ENCODE measurements at regions not wholly inside any gene's neighbourhood (a gene's known extent, or its start where the extent isn't known, plus 50 kb on each side); places are given as distances from the start of the nearest gene placed in this dataset.

DNA sequence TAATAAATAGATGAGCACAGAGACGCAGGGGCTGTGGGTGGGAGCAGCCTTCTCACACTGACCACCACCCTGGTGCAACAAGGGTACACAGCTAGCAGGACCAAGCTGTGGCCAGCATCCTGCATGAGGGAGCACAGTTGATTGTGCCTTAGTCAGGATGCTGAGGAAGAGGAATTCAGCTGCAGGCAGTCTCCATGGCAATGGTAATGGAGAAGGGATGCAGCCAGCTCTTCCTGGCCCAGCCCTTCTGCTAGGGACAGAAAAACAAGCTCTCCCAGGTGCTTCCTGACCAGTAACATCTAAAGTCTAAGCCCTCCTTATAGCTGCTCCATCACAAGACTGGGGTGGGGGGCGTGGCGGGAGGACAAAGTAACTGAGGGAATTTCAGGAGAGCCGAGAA lies 363.5 kb downstream of the BUD13 start:
- H3K27ac ChIP-seq = no peak overlapping the region
- no peak overlapping the region for H3K4me3 ChIP-seq
- no peak for DNase-seq (ENCODE audit: low read depth in 1 of 2, low spot score in 2 of 2)
- H3K36me3 ChIP-seq = no peaks in the 10 kb centered on the region
- no peaks in the 10 kb centered on the region for H3K4me1 ChIP-seq (replicated peaks)
- H3K27me3 ChIP-seq (replicated peaks) = no peaks in the 10 kb centered on the region
- H3K9me3 ChIP-seq (replicated peaks) = no peaks in the 10 kb centered on the region

DNA sequence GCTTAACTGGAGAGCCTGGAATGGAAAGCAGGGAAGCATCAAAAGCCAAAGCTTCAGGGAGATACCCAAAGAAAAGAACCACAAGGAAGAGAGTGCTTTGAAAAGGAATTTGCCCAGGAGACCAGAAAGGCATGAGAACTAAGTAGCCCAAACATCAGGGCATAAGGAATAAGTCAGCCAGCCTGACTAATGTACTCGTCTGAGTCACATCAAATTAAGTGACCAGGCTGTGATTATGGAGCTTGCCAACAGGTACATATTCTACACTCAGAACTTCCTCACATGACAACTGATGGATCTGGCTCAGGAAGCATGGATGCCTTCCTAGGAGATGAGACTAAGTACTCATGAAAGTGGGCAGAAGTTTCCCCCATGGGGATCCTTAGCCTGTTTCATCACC lies 366.7 kb downstream of the BUD13 start:
- no peak overlapping the region for H3K27ac ChIP-seq
- H3K27me3 ChIP-seq (replicated peaks) = no peaks in the 10 kb centered on the region
- DNase-seq (ENCODE audit: low read depth in 1 of 2, low spot score in 2 of 2) = no peak
- H3K4me3 ChIP-seq = no peak overlapping the region
- H3K4me1 ChIP-seq (replicated peaks) = no peaks in the 10 kb centered on the region
- no peaks in the 10 kb centered on the region for H3K36me3 ChIP-seq
- H3K9me3 ChIP-seq (replicated peaks) = no peaks in the 10 kb centered on the region

DNA sequence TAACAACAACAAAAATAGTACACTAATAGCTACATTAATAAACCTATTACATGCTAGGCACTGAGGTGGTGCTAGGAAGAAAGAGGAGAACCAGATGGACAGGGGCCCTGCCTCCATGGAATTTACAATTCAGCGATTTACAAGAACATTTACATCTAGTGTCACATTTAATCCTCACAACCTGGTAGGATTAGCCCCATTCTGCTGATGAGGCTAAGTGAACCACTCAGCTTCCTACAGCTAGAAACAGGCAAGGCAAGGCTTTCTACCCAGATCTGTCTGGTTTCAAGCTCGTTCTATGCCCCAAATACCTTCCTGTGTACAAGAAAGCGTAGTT lies 368.4 kb downstream of the BUD13 start:
- H3K4me3 ChIP-seq = no peak overlapping the region
- H3K9me3 ChIP-seq (replicated peaks) = no peaks in the 10 kb centered on the region
- no peak overlapping the region for H3K27ac ChIP-seq
- no peaks in the 10 kb centered on the region for H3K4me1 ChIP-seq (replicated peaks)
- H3K36me3 ChIP-seq = no peaks in the 10 kb centered on the region
- no peak for DNase-seq (ENCODE audit: low read depth in 1 of 2, low spot score in 2 of 2)
- no peaks in the 10 kb centered on the region for H3K27me3 ChIP-seq (replicated peaks)

DNA sequence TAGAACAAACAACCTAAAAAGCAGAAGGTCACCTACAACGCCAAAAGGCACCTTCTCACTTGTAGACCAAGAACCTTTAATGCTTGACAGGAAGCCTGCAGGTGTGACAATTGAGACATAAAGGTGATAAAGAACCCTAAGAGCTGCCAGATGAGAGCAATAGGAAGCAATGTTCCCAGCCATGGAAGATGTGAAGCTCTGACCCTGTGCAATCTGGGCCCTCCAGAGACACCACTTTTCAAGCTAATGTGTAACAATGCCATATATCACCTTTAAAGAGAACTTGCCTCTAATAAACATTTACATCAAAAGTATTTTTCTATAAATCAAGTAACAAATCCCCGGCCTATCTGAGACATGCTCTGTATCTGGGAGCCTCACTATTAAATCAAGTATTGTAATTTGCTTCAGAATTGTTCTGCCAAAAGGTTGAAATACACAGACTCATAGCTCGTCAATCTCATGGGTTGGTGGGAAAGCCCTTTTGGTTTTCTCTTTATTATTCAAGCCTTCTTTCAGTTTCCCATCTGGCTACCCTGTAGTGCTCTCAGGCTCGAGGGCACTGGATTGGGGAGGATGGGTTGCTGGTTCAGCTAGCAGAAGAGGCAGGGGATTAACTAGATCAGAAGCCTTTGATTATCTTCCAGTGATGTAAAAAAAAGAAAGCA lies 368.9 kb downstream of the BUD13 start:
- Histone ChIP-seq H3K4me1 (replicated peaks) (no peaks in the 10 kb centered on the region), H3K27me3 (replicated peaks) (no peaks in the 10 kb centered on the region), H3K4me3 (no peak overlapping the region), H3K27ac (no peak overlapping the region), H3K36me3 (no peaks in the 10 kb centered on the region), H3K9me3 (replicated peaks) (no peaks in the 10 kb centered on the region)
- DNase-seq (ENCODE audit: low read depth in 1 of 2, low spot score in 2 of 2) = no peak

DNA sequence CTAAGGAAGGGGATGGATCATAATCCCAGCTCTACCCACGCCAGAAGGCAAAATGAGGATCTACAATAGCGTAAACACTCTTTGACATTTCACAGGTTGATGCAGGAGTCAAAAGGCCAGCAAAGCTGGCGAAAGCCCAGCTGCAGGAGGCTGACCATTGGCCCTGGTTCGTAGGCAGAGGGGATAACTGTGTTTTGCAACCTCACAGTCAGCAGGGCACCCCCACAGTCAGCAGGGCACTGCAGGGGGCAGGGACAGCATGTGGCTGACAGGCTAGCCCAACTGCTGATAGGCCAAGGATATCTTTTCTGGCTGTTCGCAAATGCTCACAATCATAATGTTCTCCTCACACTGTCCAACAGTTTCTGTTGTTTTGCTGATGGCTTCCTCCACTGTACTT lies 372.7 kb downstream of the BUD13 start:
- Histone ChIP-seq H3K27me3 (replicated peaks) (no peaks in the 10 kb centered on the region), H3K4me3 (no peak overlapping the region), H3K9me3 (replicated peaks) (no peaks in the 10 kb centered on the region), H3K36me3 (no peaks in the 10 kb centered on the region), H3K27ac (no peak overlapping the region), H3K4me1 (replicated peaks) (no peaks in the 10 kb centered on the region)
- no peak for DNase-seq (ENCODE audit: low read depth in 1 of 2, low spot score in 2 of 2)

DNA sequence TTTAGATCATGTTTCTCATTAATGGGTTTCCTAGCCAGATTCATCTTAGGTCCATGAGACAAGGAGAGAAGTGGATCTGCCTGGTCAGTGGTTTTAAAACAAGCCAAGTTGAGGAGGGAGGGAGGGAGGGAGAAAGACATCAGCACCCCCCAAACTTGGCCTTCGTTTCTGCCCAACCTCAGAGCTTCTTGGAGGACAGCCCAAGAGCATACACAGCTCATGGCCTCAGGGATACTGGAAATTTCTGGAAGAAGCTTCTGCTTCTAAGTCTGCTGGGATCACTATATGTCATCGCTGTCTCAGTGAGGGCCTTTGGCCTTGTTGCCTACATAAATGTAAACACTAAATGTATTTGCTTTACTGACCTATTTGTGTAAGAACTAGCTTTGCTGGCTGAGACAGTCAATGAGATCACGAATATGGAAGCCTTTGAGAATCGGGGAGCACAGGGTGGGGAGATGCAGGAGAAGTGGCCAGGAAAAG lies 375.1 kb downstream of the BUD13 start:
- no peaks in the 10 kb centered on the region for H3K4me1 ChIP-seq (replicated peaks)
- no peaks in the 10 kb centered on the region for H3K36me3 ChIP-seq
- no peak for DNase-seq (ENCODE audit: low read depth in 1 of 2, low spot score in 2 of 2)
- H3K9me3 ChIP-seq (replicated peaks) = no peaks in the 10 kb centered on the region
- no peak overlapping the region for H3K4me3 ChIP-seq
- no peak overlapping the region for H3K27ac ChIP-seq
- H3K27me3 ChIP-seq (replicated peaks) = no peaks in the 10 kb centered on the region

DNA sequence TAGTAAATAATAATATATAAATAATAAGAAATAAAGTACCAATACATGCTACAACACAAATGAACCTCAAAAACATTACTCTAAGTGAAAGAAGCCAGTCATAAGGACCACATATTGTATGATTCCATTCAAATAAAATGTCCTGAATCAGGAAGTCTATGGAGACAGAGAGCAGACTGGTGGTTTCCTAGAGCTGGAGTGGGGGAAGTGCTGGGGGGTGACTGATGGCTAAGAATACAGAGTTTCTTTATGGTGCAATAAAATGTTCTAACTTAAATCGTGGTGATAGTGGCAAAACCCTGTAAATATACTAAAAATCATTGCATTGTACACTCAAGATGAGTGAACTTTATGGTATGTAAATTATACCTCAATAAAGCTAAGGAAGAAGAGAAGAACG lies 376.5 kb downstream of the BUD13 start:
- Histone ChIP-seq H3K36me3 (no peaks in the 10 kb centered on the region), H3K4me1 (replicated peaks) (no peaks in the 10 kb centered on the region), H3K27me3 (replicated peaks) (no peaks in the 10 kb centered on the region), H3K27ac (no peak overlapping the region), H3K9me3 (replicated peaks) (no peaks in the 10 kb centered on the region), H3K4me3 (no peak overlapping the region)
- no peak for DNase-seq (ENCODE audit: low read depth in 1 of 2, low spot score in 2 of 2)

DNA sequence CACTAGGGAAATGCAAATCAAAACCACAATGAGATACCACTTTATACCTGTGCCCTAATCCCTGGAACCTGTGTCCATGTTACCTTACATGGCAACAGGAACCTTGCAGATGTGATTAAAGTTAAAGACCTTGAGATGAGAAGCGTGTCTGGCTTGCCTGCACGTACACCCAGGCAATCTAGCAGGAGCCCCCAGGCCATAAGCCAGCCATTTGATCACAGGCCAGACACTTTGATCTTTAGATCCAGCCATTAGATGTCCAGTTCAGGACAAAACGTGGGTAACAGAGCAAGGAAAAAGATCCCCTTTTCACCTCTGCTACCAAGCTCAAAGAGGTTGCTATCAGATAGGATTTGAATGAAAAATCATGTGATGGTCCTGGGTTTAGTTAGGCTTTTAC lies 378.8 kb downstream of the BUD13 start:
- Histone ChIP-seq H3K9me3 (replicated peaks) (no peaks in the 10 kb centered on the region), H3K4me1 (replicated peaks) (no peaks in the 10 kb centered on the region), H3K4me3 (no peak overlapping the region), H3K27me3 (replicated peaks) (no peaks in the 10 kb centered on the region), H3K27ac (no peak overlapping the region), H3K36me3 (no peaks in the 10 kb centered on the region)
- DNase-seq (ENCODE audit: low read depth in 1 of 2, low spot score in 2 of 2) = no peak

DNA sequence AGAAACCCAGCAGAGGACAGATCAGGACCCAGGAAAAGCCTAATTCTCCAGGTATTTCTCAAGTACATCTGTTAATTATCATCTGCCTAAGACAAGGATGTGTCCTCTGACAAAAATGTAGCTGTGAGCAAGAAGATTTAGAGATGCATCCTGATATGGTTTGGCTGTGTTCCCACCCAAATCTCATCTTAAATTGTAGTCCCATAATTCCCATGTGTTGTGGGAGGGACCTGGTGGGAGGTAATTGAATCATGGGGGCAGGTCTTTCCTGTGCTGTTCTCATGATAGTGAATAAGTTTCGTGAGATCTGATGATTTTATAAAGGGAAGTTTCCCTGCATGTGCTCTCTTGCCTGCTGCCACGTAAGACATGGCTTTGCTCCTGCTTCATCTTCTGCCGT lies 381.8 kb downstream of the BUD13 start:
- DNase-seq (ENCODE audit: low read depth in 1 of 2, low spot score in 2 of 2) = no peak
- Histone ChIP-seq H3K9me3 (replicated peaks) (no peaks in the 10 kb centered on the region), H3K27me3 (replicated peaks) (no peaks in the 10 kb centered on the region), H3K27ac (no peak overlapping the region), H3K36me3 (no peaks in the 10 kb centered on the region), H3K4me1 (replicated peaks) (no peaks in the 10 kb centered on the region), H3K4me3 (no peak overlapping the region)

DNA sequence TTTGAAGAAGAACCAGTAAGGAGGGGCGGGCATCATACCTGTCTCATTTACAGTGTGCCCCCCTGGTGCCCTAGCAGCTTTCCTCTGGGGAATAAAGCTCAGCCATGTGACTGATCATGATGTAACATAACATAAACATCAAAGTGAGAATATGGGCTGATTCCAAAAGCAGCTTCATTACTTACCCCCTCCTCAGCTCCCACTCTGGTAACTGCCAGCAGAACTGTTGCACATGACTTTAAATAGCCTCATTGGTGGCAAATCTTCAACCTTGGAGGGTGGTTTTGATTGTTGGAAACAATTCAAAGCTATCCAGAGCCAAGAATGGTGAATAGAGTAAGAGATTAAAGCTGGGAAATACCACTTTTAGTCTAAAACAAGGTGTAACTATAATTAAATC lies 384.6 kb downstream of the BUD13 start:
- no peaks in the 10 kb centered on the region for H3K27me3 ChIP-seq (replicated peaks)
- H3K4me3 ChIP-seq = no peak overlapping the region
- no peaks in the 10 kb centered on the region for H3K4me1 ChIP-seq (replicated peaks)
- no peak overlapping the region for H3K27ac ChIP-seq
- no peaks in the 10 kb centered on the region for H3K36me3 ChIP-seq
- no peaks in the 10 kb centered on the region for H3K9me3 ChIP-seq (replicated peaks)
- DNase-seq (ENCODE audit: low read depth in 1 of 2, low spot score in 2 of 2) = no peak

DNA sequence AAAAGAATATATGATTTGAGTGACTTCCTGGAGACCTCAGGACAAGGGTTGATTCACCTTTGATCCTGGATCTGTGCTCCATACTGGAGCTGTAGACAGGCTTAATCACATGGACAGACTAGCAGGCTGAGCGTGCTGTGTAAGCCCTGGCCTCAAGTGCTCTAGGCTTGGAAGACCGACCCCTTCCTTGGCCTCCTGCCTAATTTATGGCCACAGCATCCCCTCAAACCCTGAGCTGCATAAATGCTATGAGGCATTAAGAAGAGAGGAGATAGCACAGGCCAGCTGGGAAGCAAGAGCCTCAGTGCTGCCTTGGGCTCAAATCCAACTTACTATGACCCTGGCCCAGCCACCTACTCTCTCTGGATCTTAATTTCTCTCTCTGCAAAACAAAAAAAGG lies 385.1 kb downstream of the BUD13 start:
- Histone ChIP-seq H3K4me1 (replicated peaks) (no peaks in the 10 kb centered on the region), H3K27ac (no peak overlapping the region), H3K36me3 (no peaks in the 10 kb centered on the region), H3K4me3 (no peak overlapping the region), H3K27me3 (replicated peaks) (no peaks in the 10 kb centered on the region), H3K9me3 (replicated peaks) (no peaks in the 10 kb centered on the region)
- no peak for DNase-seq (ENCODE audit: low read depth in 1 of 2, low spot score in 2 of 2)

DNA sequence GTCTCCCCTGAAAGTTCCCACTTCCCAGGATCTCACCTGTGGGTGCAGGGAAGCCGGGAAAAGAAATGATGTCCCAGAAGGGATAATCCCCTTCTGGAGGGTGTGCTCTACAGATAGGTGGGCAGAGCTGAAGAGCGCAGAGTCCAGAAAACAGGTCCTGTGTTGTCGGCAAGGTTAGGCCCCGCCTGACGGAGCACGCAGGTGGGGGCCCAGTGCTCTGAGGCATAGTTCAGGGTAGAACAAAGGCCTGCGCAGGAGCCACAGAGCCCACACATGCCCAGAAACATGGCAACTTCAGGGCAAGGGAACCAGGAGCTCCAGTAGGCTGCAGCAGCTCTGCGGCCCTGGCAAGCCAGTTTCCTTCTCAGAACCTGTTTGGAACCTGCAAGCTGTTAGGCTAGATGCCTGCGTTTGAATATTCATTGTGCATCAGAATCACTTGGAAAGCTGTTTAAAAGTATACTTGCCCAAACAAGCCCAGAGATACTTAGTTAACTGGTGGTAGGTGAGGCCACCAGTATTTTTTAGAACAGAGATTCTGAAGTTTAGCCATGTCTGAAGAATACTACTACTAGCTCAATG lies 386.6 kb downstream of the BUD13 start:
- Histone ChIP-seq H3K36me3 (no peaks in the 10 kb centered on the region), H3K27me3 (replicated peaks) (no peaks in the 10 kb centered on the region), H3K9me3 (replicated peaks) (no peaks in the 10 kb centered on the region), H3K4me1 (replicated peaks) (no peaks in the 10 kb centered on the region), H3K27ac (no peak overlapping the region), H3K4me3 (no peak overlapping the region)
- no peak for DNase-seq (ENCODE audit: low read depth in 1 of 2, low spot score in 2 of 2)

DNA sequence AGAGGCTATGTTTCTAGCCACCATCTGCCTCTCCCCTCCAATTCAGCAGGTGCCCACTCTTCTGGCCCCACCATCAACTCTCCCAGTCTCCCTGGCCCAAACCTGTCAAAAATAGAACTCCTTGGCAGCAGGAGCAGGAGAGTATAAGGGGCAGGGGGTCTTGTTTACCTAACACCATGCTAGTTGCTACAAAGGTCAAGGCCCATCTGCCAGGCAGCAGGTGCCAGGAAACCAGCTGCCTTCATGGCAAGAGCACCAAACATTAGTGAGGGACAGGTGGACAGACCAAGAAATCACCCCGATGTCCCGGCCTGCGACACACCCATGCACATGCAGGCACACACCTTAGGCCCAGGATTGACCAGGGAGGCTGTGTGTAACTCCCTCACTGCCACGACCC lies 387.9 kb downstream of the BUD13 start:
- Histone ChIP-seq H3K4me1 (replicated peaks) (no peaks in the 10 kb centered on the region), H3K9me3 (replicated peaks) (no peaks in the 10 kb centered on the region), H3K27me3 (replicated peaks) (no peaks in the 10 kb centered on the region), H3K36me3 (no peaks in the 10 kb centered on the region), H3K4me3 (no peak overlapping the region), H3K27ac (no peak overlapping the region)
- DNase-seq (ENCODE audit: low read depth in 1 of 2, low spot score in 2 of 2) = no peak

DNA sequence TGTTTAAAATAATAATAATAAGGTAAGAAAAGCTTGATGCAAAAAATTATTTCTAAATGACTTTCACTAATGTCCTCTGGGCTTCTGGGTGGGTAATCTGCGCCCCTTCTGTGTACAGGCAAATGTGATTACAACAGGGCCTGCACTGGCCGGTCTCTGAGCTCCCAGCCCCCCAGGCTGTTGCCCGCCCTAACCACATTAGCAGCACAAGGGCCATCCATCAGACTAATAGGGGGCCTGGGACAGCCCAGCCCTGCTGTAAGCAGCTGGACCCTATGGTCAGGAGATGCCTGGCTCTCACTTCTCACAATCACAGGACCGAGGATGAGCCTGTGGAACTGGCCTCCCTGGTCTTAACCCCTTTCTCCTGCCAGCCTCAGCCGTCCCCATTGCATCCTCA lies 388.4 kb downstream of the BUD13 start:
- Histone ChIP-seq H3K27me3 (replicated peaks) (no peaks in the 10 kb centered on the region), H3K4me3 (no peak overlapping the region), H3K27ac (no peak overlapping the region), H3K9me3 (replicated peaks) (no peaks in the 10 kb centered on the region), H3K4me1 (replicated peaks) (no peaks in the 10 kb centered on the region), H3K36me3 (no peaks in the 10 kb centered on the region)
- no peak for DNase-seq (ENCODE audit: low read depth in 1 of 2, low spot score in 2 of 2)

Data from SJSA1 (cell line).